HG03159 (cell line): ENCODE measurements at regions not wholly inside any gene's neighbourhood (a gene's known extent, or its start where the extent isn't known, plus 50 kb on each side); places are given as distances from the start of the nearest gene placed in this dataset.
"Not testable (repeated sequence)": the region's sequence is repeated elsewhere in the genome, so short reads cannot be mapped to it uniquely, and the experiment has no call there.

ENCODE experiments used
- ATAC-seq: cut with Tn5 transposase; IDR thresholded peaks from one replicate; pipeline ENCODE4 v1.9.1; 2021; ENCODE audit warnings: mild to moderate bottlenecking, moderate library complexity; ENCODE audit not compliant: unreplicated experiment

GRCh38 chr3:152209776-152210175 lies 59.0 kb upstream of the MBNL1 start:
- ATAC-seq = no peak

- no peak for ATAC-seq
Measured at GRCh38 chr3:152210697-152211096, 58.0 kb upstream of the MBNL1 start.

- no peak for ATAC-seq
Measured at GRCh38 chr3:152211655-152212054, 57.1 kb upstream of the MBNL1 start.

- ATAC-seq = no peak
Measured at GRCh38 chr3:152213203-152213602, 55.5 kb upstream of the MBNL1 start.

GRCh38 chr3:152213938-152214337 lies 54.8 kb upstream of the MBNL1 start:
- no peak for ATAC-seq

- not testable (repeated sequence) for ATAC-seq
Measured at GRCh38 chr3:152216960-152217865, 51.5 kb upstream of the MBNL1 start.

GRCh38 chr3:152218602-152219001 lies 50.1 kb upstream of the MBNL1 start:
- ATAC-seq = no peak
